ENCODE measurements at regions not wholly inside any gene's neighbourhood (a gene's known extent, or its start where the extent isn't known, plus 50 kb on each side); places are given as distances from the start of the nearest gene placed in this dataset.

DNA sequence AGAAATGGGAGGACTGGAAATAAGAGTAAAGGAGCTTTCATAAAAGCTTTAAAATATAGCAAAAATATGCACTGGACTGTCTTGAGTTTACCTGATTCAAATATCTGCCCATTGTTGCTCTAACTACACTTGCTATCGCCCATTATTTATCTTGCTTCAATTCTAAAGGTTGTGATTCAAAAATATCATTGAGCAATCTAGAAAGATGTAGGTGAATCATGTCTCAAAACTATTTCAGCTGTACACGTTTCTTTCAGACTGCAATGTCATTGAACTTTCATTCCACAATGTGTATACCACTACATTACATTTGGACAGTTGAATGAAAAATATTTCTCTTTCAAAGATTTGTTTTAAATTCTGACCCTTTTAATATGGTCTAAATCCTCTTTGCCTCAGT lies 545.6 kb downstream of the BMP2 start (continued):
- TF ChIP-seq, protein P1, sequence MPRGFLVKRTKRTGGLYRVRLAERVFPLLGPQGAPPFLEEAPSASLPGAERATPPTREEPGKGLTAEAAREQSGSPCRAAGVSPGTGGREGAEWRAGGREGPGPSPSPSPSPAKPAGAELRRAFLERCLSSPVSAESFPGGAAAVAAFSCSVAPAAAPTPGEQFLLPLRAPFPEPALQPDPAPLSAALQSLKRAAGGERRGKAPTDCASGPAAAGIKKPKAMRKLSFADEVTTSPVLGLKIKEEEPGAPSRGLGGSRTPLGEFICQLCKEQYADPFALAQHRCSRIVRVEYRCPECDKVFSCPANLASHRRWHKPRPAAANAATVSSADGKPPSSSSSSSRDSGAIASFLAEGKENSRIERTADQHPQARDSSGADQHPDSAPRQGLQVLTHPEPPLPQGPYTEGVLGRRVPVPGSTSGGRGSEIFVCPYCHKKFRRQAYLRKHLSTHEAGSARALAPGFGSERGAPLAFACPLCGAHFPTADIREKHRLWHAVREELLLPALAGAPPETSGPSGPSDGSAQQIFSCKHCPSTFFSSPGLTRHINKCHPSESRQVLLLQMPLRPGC (tag by site-specific recombination; IDR thresholded peaks at IDR 0.05), result no peak
- TF ChIP-seq, protein P2, sequence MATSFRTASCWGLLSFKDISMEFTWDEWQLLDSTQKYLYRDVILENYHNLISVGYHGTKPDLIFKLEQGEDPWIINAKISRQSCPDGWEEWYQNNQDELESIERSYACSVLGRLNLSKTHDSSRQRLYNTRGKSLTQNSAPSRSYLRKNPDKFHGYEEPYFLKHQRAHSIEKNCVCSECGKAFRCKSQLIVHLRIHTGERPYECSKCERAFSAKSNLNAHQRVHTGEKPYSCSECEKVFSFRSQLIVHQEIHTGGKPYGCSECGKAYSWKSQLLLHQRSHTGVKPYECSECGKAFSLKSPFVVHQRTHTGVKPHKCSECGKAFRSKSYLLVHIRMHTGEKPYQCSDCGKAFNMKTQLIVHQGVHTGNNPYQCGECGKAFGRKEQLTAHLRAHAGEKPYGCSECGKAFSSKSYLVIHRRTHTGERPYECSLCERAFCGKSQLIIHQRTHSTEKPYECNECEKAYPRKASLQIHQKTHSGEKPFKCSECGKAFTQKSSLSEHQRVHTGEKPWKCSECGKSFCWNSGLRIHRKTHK (tag by site-specific recombination; IDR thresholded peaks at IDR 0.05), result no peak
- TF ChIP-seq, protein P3, sequence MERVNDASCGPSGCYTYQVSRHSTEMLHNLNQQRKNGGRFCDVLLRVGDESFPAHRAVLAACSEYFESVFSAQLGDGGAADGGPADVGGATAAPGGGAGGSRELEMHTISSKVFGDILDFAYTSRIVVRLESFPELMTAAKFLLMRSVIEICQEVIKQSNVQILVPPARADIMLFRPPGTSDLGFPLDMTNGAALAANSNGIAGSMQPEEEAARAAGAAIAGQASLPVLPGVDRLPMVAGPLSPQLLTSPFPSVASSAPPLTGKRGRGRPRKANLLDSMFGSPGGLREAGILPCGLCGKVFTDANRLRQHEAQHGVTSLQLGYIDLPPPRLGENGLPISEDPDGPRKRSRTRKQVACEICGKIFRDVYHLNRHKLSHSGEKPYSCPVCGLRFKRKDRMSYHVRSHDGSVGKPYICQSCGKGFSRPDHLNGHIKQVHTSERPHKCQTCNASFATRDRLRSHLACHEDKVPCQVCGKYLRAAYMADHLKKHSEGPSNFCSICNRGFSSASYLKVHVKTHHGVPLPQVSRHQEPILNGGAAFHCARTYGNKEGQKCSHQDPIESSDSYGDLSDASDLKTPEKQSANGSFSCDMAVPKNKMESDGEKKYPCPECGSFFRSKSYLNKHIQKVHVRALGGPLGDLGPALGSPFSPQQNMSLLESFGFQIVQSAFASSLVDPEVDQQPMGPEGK (tag by site-specific recombination; IDR thresholded peaks at IDR 0.05), result no peak
- TF ChIP-seq, protein P4, sequence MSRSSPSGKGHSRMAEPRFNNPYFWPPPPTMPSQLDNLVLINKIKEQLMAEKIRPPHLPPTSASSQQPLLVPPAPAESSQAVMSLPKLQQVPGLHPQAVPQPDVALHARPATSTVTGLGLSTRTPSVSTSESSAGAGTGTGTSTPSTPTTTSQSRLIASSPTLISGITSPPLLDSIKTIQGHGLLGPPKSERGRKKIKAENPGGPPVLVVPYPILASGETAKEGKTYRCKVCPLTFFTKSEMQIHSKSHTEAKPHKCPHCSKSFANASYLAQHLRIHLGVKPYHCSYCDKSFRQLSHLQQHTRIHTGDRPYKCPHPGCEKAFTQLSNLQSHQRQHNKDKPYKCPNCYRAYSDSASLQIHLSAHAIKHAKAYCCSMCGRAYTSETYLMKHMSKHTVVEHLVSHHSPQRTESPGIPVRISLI (tag by site-specific recombination; IDR thresholded peaks at IDR 0.05), result no peak

DNA sequence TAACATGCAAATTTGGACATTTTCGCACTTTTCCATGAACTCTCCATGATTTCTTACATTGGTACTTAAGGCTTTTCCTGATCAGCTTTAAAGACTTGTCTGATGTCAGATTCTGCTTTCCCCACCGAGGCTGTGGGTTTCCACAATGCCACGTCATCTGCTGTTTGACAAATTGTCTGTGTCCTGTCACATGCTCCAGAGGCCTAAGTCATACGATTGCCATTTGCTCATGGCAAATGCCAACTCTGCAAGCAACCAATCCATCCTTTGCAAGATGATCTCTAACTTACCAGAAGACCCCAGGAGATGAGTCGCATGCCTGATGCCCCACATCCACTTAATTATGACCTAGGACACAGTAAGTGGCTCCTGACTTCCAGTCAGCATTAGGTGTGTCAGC lies 556.5 kb downstream of the BMP2 start:
- ChIA-PET POLR2A (no interaction called here), CTCF (no interaction called here)
- Histone ChIP-seq H3K36me3 (ENCODE audit: control insufficient read depth in 2 of 2, insufficient read depth in 1 of 2, low read length in 2 of 2) (no peaks in the 10 kb centered on the region), H3K4me3 (ENCODE audit: low read depth, low read length) (no peak overlapping the region), H3K4me1 (ENCODE audit: control insufficient read depth, insufficient read depth, low read length) (no peaks in the 10 kb centered on the region), H3K27ac (ENCODE audit: extremely low read depth, low read depth, low read length) (no peak overlapping the region), H3K9me3 (ENCODE audit: control insufficient read depth, insufficient read depth, low read depth, low read length) (no peaks in the 10 kb centered on the region)
- TF ChIP-seq ZNF555 (tag by site-specific recombination; conservative IDR thresholded peaks at IDR 0.05), result no peak
- TF ChIP-seq, protein P5, sequence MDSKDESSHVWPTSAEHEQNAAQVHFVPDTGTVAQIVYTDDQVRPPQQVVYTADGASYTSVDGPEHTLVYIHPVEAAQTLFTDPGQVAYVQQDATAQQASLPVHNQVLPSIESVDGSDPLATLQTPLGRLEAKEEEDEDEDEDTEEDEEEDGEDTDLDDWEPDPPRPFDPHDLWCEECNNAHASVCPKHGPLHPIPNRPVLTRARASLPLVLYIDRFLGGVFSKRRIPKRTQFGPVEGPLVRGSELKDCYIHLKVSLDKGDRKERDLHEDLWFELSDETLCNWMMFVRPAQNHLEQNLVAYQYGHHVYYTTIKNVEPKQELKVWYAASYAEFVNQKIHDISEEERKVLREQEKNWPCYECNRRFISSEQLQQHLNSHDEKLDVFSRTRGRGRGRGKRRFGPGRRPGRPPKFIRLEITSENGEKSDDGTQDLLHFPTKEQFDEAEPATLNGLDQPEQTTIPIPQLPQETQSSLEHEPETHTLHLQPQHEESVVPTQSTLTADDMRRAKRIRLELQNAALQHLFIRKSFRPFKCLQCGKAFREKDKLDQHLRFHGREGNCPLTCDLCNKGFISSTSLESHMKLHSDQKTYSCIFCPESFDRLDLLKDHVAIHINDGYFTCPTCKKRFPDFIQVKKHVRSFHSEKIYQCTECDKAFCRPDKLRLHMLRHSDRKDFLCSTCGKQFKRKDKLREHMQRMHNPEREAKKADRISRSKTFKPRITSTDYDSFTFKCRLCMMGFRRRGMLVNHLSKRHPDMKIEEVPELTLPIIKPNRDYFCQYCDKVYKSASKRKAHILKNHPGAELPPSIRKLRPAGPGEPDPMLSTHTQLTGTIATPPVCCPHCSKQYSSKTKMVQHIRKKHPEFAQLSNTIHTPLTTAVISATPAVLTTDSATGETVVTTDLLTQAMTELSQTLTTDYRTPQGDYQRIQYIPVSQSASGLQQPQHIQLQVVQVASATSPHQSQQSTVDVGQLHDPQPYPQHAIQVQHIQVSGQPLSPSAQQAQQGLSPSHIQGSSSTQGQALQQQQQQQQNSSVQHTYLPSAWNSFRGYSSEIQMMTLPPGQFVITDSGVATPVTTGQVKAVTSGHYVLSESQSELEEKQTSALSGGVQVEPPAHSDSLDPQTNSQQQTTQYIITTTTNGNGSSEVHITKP (tag by site-specific recombination; IDR thresholded peaks at IDR 0.05), result no peak
- TF ChIP-seq ZNF624 (tag by site-specific recombination; IDR thresholded peaks at IDR 0.05), result no peak
- TF ChIP-seq ZNF174 (tag by site-specific recombination; IDR thresholded peaks at IDR 0.05), result no peak
- TF ChIP-seq ZNF274 (IDR thresholded peaks at IDR 0.05; ENCODE audit: low read length), result no peak
- TF ChIP-seq ZNF274 (tag by site-specific recombination; IDR thresholded peaks at IDR 0.05; ENCODE audit: borderline replicate concordance), result no peak
- no peak for TF ChIP-seq ZNF561 (tag by site-specific recombination; IDR thresholded peaks at IDR 0.05; ENCODE audit: borderline replicate concordance)
- no peak for TF ChIP-seq ZNF530 (tag by site-specific recombination; IDR thresholded peaks at IDR 0.05; ENCODE audit: low read depth)
- no peak for TF ChIP-seq ZNF311 (tag by site-specific recombination; IDR thresholded peaks at IDR 0.05; ENCODE audit: borderline replicate concordance)
- TF ChIP-seq OVOL3 (tag by site-specific recombination; IDR thresholded peaks at IDR 0.05), result no peak
- no peak for TF ChIP-seq ZNF2 (tag by site-specific recombination; IDR thresholded peaks at IDR 0.05)
- TF ChIP-seq, protein P6, sequence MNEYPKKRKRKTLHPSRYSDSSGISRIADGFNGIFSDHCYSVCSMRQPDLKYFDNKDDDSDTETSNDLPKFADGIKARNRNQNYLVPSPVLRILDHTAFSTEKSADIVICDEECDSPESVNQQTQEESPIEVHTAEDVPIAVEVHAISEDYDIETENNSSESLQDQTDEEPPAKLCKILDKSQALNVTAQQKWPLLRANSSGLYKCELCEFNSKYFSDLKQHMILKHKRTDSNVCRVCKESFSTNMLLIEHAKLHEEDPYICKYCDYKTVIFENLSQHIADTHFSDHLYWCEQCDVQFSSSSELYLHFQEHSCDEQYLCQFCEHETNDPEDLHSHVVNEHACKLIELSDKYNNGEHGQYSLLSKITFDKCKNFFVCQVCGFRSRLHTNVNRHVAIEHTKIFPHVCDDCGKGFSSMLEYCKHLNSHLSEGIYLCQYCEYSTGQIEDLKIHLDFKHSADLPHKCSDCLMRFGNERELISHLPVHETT (tag by site-specific recombination; IDR thresholded peaks at IDR 0.05), result no peak
